Left lung (tissue), 4 donors: ENCODE measurements at regions not wholly inside any gene's neighbourhood (a gene's known extent, or its start where the extent isn't known, plus 50 kb on each side); places are given as distances from the start of the nearest gene placed in this dataset.

Experiments
- ATAC-seq: fragments of 200-7000 bp; cut with Tn5 transposase; one replicate; pipeline ENCODE4 v1.9.1; 2020; ENCODE audit warnings: moderate library complexity
- DNase-seq, 4 donors: peaks; one replicate each; pipeline ENCODE4 v3.0.0-alpha.2; 2013 to 2020
- H3K27ac ChIP-seq, 2 donors: fragments of 200-600 bp; sonication (generic) in 1 of 2; one replicate each; pipeline versions ENCODE4 v1.5.0 to v1.8.0; 2020 to 2021
- H3K27me3 ChIP-seq, 2 donors: fragments of 200-600 bp; sonication (generic) in 1 of 2; one replicate each; pipeline versions ENCODE4 v1.5.0 to v1.8.0; 2020 to 2021
- H3K36me3 ChIP-seq, 2 donors: fragments of 200-600 bp; sonication (generic) in 1 of 2; one replicate each; pipeline versions ENCODE4 v1.5.0 to v1.8.0; 2020 to 2021
- H3K4me1 ChIP-seq, 2 donors: fragments of 200-600 bp; one replicate each; pipeline ENCODE4 v1.8.0; 2021
- H3K4me3 ChIP-seq, 2 donors: fragments of 200-600 bp; sonication (generic) in 1 of 2; one replicate each; pipeline versions ENCODE4 v1.5.0 to v1.8.0; 2020 to 2021; ENCODE audit warnings: mild to moderate bottlenecking in 1 of 2
- H3K9me3 ChIP-seq, 2 donors: fragments of 200-600 bp; sonication (generic) in 1 of 2; one replicate each; pipeline versions ENCODE4 v1.5.0 to v1.8.0; 2020 to 2021
- intact Hi-C, 2 donors: fragments of 100-400 bp; cut with DNase I; formaldehyde crosslinking; loops; one replicate each; pipeline versions ENCODE4 v1.11.2 to v1.14.2; 2022
- TF ChIP-seq, protein P1 (sequence below), 2 donors: fragments of 200-600 bp; sonication (generic) in 1 of 2; IDR thresholded peaks; one replicate each; pipeline versions ENCODE4 v1.5.0 to v1.8.0; 2021; ENCODE audit warnings: antibody characterized with exemption in 2 of 2
- donor health status: DM: no; HTN: yes; CAD: no.
- donor health status: DM: no; HTN: no; CAD: no.

DNA sequence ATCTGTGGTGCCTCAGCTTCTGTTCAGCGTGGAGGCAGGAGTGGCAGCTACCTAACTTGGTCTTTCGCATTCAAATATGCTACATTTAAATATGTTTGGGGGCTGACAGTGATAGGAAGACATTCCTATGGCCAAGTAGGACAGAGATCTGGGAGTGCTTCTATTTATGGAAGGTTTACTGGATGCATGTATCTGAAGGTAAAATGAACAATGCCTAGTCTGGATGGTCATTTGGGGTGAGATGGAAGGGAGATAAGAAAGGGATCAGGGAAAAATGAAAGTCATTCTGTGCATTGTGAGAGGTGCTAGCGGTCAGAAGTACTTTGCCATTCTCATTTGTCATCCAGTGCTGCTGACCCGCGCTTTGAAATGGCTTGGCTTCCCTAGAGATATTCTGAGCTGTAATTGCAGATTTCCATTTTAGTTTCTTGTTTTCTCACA lies 107.3 kb upstream of the FOXN2 start:
- intact Hi-C loops: no loop called here
- no peak for ATAC-seq

DNA sequence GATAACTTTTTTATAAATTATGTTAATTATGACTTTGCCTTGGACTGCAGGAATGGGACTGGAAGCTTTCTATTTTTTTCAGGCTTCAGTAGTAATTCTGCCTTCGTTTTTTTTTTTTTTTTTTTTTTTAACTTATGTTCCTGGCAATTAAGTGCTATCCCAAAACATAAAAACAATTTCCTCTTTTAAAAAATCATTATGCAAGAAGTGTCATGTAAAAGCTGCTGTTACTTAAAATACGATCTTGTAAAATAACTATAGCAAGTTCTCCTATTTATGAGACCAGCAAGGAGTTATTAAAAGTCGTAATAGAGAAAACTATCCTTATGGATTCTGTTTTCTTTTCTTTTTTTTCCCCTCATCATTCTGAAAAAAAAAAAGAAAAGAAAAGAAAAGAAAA lies 106.6 kb upstream of the FOXN2 start:
- Histone ChIP-seq H3K27me3 (no peaks in the 10 kb centered on the region), H3K9me3 (no peaks in the 10 kb centered on the region), H3K4me1 (peaks cover 0 to 45% of the 10 kb centered on the region in 2 donors), H3K36me3 (no peaks in the 10 kb centered on the region), H3K4me3 (no peak overlapping the region), H3K27ac (peak overlapping the region in 1 of 2 donors; percentile 41)
- peak in 1 of 4 donors; percentile 22 for DNase-seq
- TF ChIP-seq, protein P1, sequence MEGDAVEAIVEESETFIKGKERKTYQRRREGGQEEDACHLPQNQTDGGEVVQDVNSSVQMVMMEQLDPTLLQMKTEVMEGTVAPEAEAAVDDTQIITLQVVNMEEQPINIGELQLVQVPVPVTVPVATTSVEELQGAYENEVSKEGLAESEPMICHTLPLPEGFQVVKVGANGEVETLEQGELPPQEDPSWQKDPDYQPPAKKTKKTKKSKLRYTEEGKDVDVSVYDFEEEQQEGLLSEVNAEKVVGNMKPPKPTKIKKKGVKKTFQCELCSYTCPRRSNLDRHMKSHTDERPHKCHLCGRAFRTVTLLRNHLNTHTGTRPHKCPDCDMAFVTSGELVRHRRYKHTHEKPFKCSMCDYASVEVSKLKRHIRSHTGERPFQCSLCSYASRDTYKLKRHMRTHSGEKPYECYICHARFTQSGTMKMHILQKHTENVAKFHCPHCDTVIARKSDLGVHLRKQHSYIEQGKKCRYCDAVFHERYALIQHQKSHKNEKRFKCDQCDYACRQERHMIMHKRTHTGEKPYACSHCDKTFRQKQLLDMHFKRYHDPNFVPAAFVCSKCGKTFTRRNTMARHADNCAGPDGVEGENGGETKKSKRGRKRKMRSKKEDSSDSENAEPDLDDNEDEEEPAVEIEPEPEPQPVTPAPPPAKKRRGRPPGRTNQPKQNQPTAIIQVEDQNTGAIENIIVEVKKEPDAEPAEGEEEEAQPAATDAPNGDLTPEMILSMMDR (IDR thresholded peaks at IDR 0.05): no peak
- intact Hi-C loops: no loop called here
- no peak for ATAC-seq

More for the DNA sequence above, 107.3 kb upstream of the FOXN2 start:
- TF ChIP-seq, protein P1 (IDR thresholded peaks at IDR 0.05): no peak
- H3K27me3 ChIP-seq: no peaks in the 10 kb centered on the region
- H3K36me3 ChIP-seq: no peaks in the 10 kb centered on the region
- no peak for DNase-seq
- H3K4me1 ChIP-seq: peaks cover 0 to 45% of the 10 kb centered on the region in 2 donors
- no peak overlapping the region for H3K27ac ChIP-seq
- H3K4me3 ChIP-seq: no peak overlapping the region
- H3K9me3 ChIP-seq: no peaks in the 10 kb centered on the region

DNA sequence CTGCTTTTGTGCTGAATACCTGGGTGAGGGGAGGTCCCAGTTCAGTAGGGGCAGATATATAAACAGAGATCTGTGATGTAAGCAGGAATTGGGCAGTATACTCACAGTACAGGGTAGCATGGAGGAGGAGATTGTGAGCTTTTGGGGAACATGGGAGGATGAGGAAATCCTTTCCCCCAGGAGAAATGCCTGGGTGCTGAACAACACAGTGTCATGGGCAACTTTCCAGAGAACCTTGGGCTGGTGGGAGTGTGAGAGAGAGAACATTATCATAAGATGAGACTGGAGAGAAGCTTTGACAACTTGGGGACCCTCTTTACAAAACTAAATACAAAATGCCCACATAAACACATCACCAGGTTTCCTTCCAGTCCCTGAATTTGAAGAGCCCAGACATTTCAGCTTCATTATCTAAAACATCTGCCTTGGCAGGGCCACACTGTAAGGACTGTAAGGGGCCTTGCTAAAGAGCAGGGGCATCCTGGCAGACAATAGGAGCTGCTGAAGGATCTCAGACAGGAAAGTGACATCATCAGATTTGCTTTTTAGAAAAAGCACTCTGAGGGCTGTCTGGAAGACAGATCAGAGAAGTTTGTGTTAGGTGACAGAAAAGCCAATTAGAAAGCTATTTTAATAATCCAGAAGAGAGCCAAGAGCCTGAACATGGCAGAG lies 105.1 kb upstream of the FOXN2 start:
- ATAC-seq (no peak), DNase-seq (no peak)
- no peak overlapping the region for H3K4me3 ChIP-seq
- no peaks in the 10 kb centered on the region for H3K9me3 ChIP-seq
- TF ChIP-seq, protein P1 (IDR thresholded peaks at IDR 0.05): no peak
- intact Hi-C loops: no loop called here
- peaks cover 0 to 48% of the 10 kb centered on the region in 2 donors for H3K4me1 ChIP-seq
- H3K27me3 ChIP-seq: no peaks in the 10 kb centered on the region
- no peak overlapping the region for H3K27ac ChIP-seq
- no peaks in the 10 kb centered on the region for H3K36me3 ChIP-seq

DNA sequence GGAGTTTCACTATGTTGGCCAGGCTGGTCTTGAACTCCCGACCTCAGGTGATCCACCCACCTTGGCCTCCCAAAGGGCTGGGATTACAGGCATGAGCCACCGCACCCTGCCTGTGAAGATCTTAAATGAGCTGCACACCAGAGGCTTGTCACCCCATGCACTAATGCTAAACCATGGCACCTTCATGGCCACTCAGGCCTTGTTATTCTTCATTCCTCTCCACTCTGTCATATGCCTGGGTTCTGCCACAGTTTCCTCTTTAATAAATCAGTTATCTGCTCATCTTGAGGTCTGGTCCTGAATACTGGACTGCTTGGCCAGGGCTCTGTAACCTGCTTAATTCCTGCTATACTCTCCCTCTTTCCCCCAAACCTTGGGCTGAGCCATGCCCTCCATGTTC lies 104.3 kb upstream of the FOXN2 start:
- Histone ChIP-seq H3K4me3 (no peak overlapping the region), H3K27ac (no peak overlapping the region), H3K4me1 (peaks cover 0 to 48% of the 10 kb centered on the region in 2 donors), H3K9me3 (no peaks in the 10 kb centered on the region), H3K36me3 (no peaks in the 10 kb centered on the region), H3K27me3 (no peaks in the 10 kb centered on the region)
- TF ChIP-seq, protein P1 (IDR thresholded peaks at IDR 0.05): no peak
- ATAC-seq (no peak), DNase-seq (no peak)
- intact Hi-C loops: no loop called here

DNA sequence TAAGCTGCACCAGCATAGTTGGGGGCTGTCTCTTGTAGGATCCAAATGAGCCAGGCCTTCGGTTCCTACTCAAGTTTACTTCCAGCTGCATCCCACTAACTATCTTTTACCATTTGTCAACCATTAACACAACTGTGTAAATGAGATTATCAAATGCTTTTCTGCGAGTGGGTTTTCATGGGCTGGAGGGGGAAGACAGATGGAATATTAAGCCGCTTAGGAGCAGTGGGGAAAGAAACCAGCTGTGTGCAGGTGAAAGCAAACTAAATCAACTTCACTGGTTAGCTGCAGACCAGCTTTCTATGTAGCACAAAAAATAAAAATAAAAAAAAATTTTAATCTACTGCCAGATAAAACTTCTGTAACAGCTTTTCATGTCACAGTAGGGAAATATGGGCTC lies 100.8 kb upstream of the FOXN2 start:
- intact Hi-C loops: no loop called here
- DNase-seq (no peak), ATAC-seq (no peak)
- no peak overlapping the region for H3K27ac ChIP-seq
- no peak overlapping the region for H3K4me3 ChIP-seq
- no peaks in the 10 kb centered on the region for H3K27me3 ChIP-seq
- no peaks in the 10 kb centered on the region for H3K9me3 ChIP-seq
- TF ChIP-seq, protein P1 (IDR thresholded peaks at IDR 0.05): no peak
- peaks cover 0 to 18% of the 10 kb centered on the region in 2 donors for H3K4me1 ChIP-seq
- no peaks in the 10 kb centered on the region for H3K36me3 ChIP-seq
